GM18520 (cell line): ENCODE measurements at regions not wholly inside any gene's neighbourhood (a gene's known extent, or its start where the extent isn't known, plus 50 kb on each side); places are given as distances from the start of the nearest gene placed in this dataset.

Experiments
- ATAC-seq: cut with Tn5 transposase; IDR thresholded peaks from one replicate; pipeline ENCODE4 v1.9.1; 2021; ENCODE audit not compliant: unreplicated experiment

GRCh38 chr11:122453586-122453985, 201.9 kb upstream of the UBASH3B start:
- no peak for ATAC-seq

GRCh38 chr11:122451911-122452310, 203.6 kb upstream of the UBASH3B start:
- no peak for ATAC-seq

- ATAC-seq: no peak
Measured at GRCh38 chr11:122441666-122442035, 213.9 kb upstream of the UBASH3B start.

GRCh38 chr11:122440811-122441665, 214.5 kb upstream of the UBASH3B start:
- no peak for ATAC-seq

- ATAC-seq: no peak
Measured at GRCh38 chr11:122439866-122440810, 215.4 kb upstream of the UBASH3B start.

GRCh38 chr11:122436188-122436555, 219.3 kb upstream of the UBASH3B start:
- ATAC-seq: no peak

- no peak for ATAC-seq
Measured at GRCh38 chr11:122435540-122436187, 219.9 kb upstream of the UBASH3B start.

- no peak for ATAC-seq
Measured at GRCh38 chr11:122434786-122435185, 220.7 kb upstream of the UBASH3B start.

- ATAC-seq: no peak
Measured at GRCh38 chr11:122430490-122430889, 225.0 kb upstream of the UBASH3B start.

GRCh38 chr11:122426073-122426472, 229.4 kb upstream of the UBASH3B start:
- ATAC-seq: no peak

- ATAC-seq: no peak
Measured at GRCh38 chr11:122424636-122425035, 230.9 kb upstream of the UBASH3B start.

GRCh38 chr11:122423886-122424285, 231.6 kb upstream of the UBASH3B start:
- ATAC-seq: no peak

GRCh38 chr11:122423273-122423672, 232.2 kb upstream of the UBASH3B start:
- ATAC-seq: no peak

GRCh38 chr11:122422682-122423081, 232.8 kb upstream of the UBASH3B start:
- no peak for ATAC-seq

- no peak for ATAC-seq
Measured at GRCh38 chr11:122421702-122422101, 233.8 kb upstream of the UBASH3B start.

GRCh38 chr11:122418032-122418431, 237.5 kb upstream of the UBASH3B start:
- ATAC-seq: no peak

- ATAC-seq: no peak
Measured at GRCh38 chr11:122414406-122415018, 241.0 kb upstream of the UBASH3B start.

- ATAC-seq: no peak
Measured at GRCh38 chr11:122413677-122414076, 241.8 kb upstream of the UBASH3B start.

- no peak for ATAC-seq
Measured at GRCh38 chr11:122412581-122412980, 242.9 kb upstream of the UBASH3B start.

- no peak for ATAC-seq
Measured at GRCh38 chr11:122406466-122406865, 249.1 kb upstream of the UBASH3B start.
